ENCODE measurements at regions not wholly inside any gene's neighbourhood (a gene's known extent, or its start where the extent isn't known, plus 50 kb on each side); places are given as distances from the start of the nearest gene placed in this dataset.

DNA sequence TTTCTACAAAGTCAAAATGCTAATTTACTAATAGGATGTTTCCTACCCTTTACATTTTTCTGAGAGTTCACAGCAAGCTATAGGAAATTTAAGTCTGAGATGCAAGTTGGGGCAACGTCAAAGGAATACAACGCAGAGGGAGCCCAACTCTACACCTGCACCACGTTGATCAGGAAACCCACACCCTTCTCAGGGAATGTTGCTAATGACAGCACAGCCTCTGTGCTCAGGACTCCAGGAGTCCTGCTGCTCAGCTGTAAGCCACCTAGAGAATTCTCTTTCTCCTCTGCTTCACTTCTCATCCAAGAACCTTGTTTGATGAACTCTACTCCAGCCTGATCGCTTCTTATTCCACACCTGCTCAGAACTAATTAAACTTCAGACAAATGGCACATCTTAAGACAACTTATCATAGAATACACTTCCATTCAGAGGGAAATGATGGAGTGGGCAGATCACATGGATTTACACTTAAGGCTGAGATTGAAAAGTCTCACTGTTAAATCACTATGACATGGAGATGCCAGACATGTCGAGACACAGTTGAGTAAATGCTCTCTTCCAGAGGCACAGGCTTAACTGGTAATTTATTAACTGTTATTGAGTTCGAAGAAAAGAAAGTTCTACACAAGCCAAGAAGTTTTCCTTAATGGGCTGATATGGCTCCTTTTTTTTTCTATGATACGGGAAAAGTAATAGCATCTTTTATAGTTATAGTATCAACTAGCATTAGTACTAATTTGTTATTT, 811.6 kb upstream of the ARGLU1 start:
- no peak for DNase-seq (ENCODE audit: low read depth)

DNA sequence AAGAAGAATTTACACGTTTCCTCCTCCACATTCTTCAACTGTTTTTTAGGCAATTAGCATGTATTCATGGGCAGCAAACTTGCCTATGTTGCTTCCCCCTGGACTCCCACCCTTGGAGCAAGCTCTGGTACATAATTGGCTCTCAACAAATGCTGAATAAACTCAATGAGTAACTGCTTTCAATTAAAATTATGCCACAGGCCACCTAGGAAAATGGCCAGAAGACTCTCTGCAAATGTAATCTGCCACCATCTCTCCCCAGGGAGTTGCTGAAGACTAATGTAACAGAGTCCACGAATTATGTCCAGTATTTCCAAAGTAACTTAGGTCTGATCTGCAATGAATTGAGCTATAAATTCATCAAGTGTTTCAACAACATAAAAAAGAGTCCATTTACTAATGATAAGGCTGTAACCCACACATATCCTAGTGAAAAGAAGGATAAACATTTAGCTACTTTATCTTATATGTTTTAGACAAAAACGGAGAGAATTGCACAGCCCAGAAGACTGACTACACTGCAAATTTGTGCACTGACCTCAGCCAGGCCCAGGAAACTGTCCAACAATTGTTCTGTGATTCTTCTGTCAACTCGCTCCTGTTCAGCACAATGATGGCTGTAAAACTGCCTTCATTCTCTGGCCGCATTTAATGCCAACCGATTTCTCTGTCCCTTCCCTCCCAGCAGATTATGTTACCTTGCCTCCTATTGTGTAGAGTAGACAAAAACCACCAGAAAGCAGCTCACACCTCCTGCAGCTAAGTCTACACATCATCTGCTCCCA, 808.6 kb upstream of the ARGLU1 start:
- DNase-seq (ENCODE audit: low read depth): no peak

DNA sequence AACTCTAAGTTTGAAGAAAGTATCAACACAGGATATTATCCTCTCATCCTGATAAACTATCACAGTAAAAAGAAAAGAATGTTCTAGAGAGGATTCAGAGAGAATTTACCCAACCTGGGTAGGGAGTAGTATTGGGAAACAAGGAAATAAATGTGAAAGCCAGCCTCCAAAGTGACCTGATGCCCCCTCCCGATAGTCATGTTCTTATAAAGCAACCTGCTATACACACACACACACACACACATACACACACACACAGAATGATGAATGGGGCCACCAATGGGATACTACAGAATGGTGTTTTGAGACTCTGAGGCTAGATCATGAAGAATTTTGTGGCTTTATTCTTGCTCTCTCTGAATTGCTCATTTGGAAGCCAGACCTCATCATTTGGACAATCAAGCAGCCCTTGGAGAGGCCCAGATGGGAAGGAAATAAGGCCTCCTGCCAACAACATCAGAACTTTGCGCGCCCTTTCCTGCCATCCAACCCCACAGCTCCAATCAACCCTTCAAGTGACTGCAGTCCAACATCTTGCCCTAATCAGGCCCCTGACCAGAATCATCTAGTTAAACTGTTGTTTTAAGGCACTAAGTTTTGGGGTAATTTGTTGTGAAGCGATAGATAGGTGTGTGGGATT, 807.9 kb upstream of the ARGLU1 start:
- DNase-seq (ENCODE audit: low read depth): no peak

DNA sequence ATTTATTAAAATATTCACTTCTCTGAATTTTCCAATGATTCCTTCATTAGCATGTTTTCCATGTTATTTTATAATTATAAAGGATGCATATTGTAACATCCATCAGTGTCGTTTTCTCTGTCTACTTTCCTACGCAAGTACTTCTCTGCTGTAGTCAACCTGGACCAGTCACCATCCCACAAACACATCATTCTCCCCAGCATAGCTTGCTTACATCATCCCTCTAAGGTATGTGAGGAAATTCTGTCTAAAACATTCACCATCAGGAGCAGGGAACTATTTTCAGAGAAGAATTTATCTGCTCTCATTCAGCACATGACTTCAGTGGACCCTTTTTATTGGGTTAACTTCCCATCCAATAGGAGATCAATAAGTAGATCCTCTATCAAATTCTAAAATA, 806.1 kb upstream of the ARGLU1 start:
- no peak for DNase-seq (ENCODE audit: low read depth)

DNA sequence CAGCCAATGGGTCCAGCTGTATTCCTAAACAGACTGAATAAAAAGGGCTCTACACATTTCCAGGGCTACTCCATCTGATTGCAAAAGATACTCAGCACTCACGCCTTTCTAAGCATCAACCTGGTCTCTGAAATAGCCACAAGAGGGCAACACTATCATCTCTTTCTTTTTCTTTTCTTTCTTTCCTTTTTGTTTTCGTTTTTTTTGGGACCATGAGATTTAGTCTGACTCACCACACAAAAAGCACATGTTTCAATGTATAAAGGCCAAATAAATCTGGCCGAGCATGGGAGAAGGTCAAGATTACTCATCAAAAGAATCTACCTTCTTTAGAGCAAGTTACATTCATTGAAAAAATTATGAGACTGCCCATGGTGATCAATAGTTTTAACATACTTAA, 805.6 kb upstream of the ARGLU1 start:
- no peak for DNase-seq (ENCODE audit: low read depth)

DNA sequence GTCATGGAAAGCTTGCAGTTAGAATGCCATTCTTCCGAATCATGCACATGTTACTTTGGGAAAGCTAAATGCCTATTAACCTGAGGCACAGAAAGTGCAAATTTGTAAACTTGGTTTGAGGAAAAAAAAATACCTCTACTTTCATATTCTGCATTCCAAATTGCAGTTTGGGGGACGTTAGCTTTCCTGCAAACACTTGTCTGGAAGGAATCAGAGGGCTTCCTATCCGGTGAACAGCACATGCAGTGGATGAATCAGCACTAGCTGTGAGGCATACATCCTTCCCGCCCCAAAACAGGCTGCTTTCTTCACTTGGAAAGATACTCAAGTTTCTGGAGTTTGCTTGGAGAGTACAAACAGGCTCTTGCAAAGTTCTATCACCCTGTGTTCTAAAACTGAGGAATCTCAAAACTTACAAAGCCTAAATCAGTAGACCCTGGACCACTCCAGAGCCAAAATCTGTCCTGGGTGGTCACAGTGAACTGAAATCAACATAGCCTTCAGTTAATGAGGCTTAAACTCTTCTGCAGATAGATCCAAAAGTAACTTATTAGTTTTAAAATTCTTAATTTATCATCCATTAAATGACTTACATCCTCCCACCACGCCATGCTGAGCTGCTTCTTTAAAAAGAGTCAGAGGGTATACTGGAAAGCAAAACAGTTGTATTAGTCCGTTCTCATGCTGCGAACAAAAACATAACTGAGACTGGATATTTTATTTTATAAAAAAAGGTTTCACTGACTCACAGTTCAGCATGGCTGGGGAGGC, 802.3 kb upstream of the ARGLU1 start:
- DNase-seq (ENCODE audit: low read depth): no peak

DNA sequence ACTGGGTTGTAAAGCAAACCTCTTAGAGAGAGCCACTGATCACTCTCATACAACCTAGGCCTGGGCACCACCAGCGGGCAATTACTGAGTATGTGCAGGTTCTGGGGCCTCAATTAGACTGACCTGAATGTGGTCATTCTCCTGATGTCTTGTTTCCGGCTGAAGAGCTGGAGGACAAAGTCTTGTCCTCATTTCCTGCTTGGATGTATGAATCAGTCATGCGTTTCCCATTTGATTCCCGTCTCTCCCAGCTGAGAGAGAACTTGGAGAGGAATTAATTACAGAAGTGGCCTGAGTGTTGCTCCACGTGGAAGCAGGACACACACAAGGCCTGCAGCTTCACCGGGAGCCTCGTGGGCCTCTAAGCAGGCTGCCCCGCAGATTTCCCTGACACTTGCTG, 799.3 kb upstream of the ARGLU1 start:
- DNase-seq (ENCODE audit: low read depth): no peak

DNA sequence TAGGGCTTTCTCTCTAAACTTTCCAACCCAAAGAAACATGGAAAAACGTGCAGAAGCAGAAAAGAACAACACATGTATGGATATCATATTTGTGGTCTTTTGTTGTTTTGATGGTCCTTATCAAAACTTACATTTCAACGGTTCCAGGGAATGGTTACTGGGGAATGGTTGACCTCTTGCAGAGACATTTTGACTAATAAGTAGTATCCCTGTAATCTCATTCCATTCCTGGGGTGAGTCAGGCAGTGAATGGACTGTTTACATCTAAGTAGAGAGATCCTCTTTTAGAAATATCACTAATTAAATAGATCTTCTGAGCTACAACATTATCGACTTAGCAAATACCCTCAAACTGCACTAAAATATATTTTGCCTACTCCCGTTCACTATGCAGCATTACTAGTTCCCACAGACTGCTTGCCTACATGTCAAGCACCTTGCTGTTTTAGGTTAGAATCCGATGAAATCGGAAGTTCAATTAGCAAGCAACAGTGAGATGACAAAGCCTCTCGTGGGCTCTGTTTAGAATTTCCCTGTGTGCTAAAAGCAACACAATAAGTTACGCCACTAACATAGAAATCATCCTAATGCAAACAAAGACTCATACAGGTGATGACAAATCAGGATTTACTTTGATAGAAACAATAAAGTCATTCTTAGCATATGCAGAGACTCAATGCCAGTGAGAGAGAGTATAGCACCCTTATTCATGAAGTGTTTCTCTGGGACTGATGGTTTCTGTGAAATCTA, 797.7 kb upstream of the ARGLU1 start:
- DNase-seq (ENCODE audit: low read depth): no peak

DNA sequence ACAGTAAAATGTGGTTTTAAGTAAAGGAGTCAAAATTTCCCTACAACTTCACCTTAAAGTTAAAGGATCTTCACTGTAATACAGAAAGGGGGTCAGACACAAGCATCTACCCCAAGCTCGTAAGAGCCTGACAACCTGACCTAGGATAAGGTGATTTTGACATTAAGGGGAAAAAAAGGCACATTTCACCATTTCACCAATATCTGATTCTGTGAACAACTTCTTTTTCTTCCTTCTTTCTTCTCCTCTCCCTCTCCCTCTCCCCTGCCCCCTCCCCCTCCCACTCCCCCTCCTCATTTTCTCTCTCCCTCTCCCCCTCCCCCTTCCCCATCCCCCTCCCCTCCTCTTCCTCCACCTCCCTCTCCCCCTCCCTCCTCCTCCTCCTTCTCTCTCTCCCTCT, 796.7 kb upstream of the ARGLU1 start:
- no peak for DNase-seq (ENCODE audit: low read depth)

DNA sequence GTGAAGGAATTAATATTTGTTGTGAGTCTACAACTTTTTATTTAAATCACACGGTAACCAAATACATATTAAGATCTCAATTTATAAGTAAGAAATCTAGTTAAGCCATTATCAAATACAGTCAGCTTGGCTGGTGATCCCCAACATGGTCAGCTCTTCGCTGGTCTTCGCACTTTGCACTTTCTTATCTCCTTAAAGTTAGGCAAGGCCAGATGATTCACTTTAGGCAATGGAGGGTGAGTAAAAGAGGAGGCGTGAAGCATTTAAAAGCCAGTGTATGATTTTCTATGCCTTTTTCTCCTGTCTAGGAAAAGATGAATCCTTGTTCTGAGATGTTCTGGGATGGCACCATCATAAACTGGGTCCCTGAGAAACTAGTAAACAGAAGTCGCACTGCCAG, 793.7 kb upstream of the ARGLU1 start:
- no peak for DNase-seq (ENCODE audit: low read depth)

DNA sequence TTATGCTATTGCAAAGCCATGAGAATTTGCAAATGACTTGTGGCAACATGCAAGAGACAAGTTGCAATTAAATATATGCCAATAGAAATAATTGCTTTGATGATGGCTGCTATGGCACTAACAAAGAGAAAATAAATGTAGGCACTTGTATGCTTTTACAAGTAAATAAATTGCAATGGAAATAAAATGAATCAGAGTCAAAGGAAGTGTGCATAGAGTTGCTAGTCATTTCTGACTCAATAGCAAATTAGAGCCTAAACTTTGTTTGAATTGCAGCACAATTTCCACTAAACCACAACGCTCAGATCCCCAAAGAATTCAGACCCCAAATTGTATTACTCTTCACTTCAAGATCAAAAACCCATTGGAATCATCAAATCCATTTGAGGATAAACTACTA, 792.1 kb upstream of the ARGLU1 start:
- no peak for DNase-seq (ENCODE audit: low read depth)

DNA sequence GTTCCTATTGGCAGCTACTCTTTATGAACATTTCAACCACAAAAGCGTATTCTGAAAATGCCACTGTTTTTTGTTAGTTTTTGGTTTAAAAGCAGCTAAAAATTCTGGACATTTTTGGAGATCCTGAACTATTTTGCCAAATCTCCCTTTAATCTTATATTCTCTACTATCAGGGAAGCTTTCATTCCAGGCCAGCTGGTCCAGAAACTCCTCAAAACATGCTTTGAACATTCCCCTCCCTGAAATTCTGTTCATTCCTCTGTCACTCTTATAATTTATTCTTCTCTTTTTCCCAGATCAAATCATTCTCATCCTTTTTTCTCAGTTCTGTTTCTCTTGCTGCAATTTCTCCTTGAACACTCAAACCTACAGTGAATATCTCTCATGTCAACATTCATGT, 790.9 kb upstream of the ARGLU1 start:
- DNase-seq (ENCODE audit: low read depth): no peak

DNA sequence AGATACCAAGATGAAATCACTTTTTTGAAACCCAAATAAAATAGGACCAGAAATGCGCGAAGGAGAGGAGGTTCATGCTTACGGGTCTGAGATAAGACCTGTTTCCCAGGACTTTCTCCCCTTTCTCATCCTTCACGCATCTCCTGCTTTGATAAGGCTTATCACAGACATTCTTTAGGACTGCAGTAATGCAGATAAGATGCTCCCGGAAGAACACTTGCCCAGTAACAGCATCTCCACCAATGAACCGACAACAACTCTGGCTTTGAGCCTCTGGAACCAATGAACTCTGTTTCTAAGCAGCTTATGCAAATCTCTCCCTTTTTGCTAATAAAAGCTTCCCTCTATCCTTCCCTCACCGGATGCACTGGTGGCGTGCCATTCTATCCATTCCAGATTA, 783.4 kb upstream of the ARGLU1 start:
- no peak for DNase-seq (ENCODE audit: low read depth)

DNA sequence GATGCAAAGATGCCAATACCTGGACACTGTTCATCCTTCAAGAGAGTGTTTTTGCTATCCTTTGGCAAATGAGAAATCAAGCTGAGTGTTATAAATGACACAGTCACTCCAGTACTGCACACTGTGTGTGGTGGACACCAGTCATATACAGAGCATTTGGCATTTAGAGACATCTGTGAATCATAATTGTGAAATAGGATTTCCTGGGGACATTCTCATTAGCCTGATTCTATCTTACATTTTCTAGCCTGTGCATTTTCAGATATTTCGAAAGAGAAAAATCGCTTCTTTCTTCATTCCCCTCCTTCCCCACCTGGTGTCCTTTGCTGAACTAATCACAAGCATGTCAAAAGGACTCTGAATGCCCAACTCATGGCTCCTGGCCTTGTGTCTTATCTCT, 781.0 kb upstream of the ARGLU1 start:
- DNase-seq (ENCODE audit: low read depth): no peak

DNA sequence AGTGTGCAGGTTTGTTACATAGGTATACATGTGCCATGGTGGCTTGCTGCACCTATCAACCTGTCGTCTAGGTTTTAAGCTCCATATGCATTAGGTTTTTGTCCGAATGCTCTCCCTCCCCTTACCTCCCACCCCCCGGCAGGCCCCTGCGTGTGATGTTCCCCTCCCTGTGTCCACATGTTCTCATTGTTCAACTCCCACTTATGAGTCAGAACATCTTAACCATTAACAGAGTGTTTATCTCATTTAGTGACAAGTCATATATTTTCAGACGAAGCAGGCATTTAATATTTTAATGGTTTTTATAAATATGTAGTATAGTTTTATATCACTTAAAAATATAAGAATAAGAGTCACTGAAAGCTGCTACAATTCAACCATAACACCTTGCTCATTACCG, 780.5 kb upstream of the ARGLU1 start:
- no peak for DNase-seq (ENCODE audit: low read depth)

DNA sequence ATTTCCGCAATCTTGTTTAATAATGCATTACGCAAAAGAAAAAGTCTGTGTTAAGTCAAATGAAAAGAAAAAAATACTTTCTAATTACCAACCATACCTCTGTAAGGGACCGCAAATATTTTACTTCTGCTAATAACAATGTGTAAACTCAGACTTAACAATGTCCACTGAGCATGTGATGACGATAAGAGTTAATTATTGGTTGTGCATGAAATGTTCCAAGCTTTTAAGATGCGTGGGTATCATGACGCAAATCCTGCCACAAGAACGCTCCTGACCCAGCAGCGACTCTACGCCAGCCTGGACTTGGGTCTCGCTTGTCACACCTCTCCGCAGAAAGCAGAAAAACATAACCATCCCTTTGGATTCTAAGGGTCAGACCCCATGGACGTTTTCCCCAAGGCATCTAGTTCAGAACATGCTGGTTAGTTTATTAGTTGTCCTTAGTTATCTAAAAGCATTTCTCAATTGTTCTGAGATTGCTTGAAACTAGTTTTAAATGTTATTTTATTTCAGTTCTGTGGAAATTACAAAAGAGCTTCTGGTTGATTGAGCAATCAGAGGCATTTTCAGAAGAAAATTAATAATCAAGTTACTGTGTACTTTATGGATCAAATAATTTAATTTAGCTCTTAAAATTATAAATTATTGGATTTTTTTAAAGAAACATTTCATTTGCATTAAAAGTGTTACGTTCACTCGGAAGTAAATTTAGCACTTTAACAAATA, 779.9 kb upstream of the ARGLU1 start:
- no peak for DNase-seq (ENCODE audit: low read depth)

DNA sequence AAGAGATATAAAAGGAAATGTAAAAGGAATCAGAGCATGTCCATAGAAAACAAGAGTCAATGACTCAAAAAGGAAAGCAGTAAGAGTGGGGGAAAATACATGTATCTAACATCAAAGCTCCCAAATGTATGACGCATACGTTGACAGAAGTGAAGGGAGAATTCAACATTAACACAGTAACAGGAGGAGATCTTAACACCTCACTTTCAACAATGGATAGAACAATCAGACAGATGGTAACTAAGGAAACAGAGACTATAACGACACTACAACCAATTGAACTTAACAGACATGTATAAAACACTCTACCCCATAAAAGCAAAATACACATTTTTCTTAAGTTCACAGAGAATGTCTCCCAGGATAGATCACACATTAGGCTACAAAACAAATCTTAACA, 774.8 kb upstream of the ARGLU1 start:
- no peak for DNase-seq (ENCODE audit: low read depth)

DNA sequence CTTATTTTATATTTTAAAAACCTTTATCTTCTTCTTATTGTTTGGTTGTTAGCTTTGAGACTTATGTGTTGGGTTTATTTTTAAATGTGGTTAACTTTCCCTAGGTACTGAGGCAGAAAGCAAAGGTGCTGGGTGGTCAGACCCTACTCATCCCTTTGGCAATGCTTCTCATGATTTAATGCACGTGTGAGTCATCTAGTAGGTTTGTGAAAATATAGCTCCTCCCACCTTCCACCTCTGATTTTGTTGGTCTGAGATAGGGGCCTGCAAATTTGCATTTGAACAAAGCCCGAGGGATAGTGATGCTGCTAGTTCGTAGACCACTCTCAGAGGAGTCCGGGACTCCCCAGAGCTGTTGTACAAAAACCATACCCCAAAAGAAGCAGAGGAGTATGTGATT, 771.3 kb upstream of the ARGLU1 start:
- no peak for DNase-seq (ENCODE audit: low read depth)

DNA sequence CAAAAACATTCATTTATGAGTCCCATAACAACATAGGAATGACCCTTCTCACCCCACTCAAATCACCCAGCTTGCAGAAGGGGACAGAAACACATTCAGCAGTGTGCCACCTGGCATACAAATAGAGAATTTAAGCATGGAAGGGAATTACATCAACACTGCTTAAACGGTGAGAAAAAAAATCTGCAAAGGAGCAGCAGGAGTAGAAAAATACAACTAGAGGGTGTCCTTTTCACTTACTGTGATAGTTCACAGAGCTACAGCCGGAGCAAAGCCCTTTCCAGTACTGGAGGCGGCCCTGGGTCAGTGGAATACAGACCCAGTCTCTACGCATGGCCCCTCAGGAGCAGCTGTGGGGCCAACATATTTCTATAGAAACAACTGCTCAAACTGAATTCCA, 764.3 kb upstream of the ARGLU1 start:
- DNase-seq (ENCODE audit: low read depth): no peak

DNA sequence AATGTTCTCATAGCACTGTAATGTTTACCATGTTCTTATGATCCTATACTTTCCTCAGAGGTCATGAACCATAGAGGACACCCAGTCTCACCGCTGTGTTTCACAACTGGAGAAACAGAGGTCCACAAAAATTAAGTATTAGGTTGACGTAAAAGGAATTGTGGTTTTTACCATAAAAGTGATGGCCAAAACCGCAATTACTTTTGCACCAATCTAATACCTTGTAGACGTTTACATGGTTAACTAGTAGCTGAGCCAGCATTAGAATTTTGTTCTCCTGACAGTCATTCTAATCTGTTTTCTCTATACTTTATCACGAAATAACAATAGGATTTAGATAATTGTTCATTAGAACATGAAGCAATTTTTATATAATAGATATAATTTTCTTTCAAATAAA, 763.4 kb upstream of the ARGLU1 start:
- DNase-seq (ENCODE audit: low read depth): no peak

DNA sequence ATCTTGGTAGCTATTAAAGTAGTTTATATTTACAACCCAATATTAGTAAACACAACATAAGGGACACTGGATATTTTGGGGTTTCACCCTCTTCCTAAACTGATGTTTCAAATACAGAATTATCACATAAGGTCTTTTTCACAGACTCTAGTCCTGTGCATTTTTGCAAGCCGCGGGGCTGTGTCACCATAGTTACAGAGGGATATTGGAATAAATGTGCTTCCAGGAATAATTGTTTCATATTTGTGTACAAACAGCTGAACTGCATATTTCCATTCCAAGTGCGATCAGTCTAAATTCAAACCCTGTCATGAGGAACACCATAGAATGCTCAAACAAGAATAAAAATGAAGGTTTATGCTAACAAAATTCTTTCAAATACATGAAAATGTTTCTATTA, 762.5 kb upstream of the ARGLU1 start:
- DNase-seq (ENCODE audit: low read depth): no peak
